Activated CD4-positive, alpha-beta memory T cell treated with anti-CD3 and anti-CD28 coated beads, Interleukin-2, amount 10 ng/mL, durations not matched to agents 7 days and 5 days (primary cell): ENCODE measurements at regions not wholly inside any gene's neighbourhood (a gene's known extent, or its start where the extent isn't known, plus 50 kb on each side); places are given as distances from the start of the nearest gene placed in this dataset.

Experiments
- CTCF ChIA-PET: fragments of 350-600 bp; sonication (Branson Sonifier 250); formaldehyde crosslinking; loops from one replicate; lab custom pipeline; 2021; ENCODE audit warnings: antibody characterized with exemption, inconsistent platforms; lab: Charles Lee
- POLR2A ChIA-PET: fragments of 350-600 bp; sonication (Branson Sonifier 250); formaldehyde crosslinking; loops from one replicate; lab custom pipeline; 2021; ENCODE audit warnings: antibody characterized with exemption; lab: Charles Lee
- DNase-seq: peaks from one replicate; pipeline ENCODE4 v3.0.0-alpha.2; 2020
- H3K27ac Mint-ChIP-seq: one replicate; pipeline ENCODE4 v1.8.0; 2021; ENCODE audit warnings: mild to moderate bottlenecking, mixed read lengths
- H3K27me3 Mint-ChIP-seq: one replicate; pipeline ENCODE4 v1.8.0; 2021; ENCODE audit warnings: mixed read lengths
- H3K36me3 Mint-ChIP-seq: one replicate; pipeline ENCODE4 v1.8.0; 2021; ENCODE audit warnings: low read depth, mixed read lengths
- H3K4me1 Mint-ChIP-seq: one replicate; pipeline ENCODE4 v1.8.0; 2021; ENCODE audit warnings: mixed read lengths
- H3K4me3 Mint-ChIP-seq: one replicate; pipeline ENCODE4 v1.8.0; 2021; ENCODE audit warnings: mild to moderate bottlenecking, mixed read lengths
- H3K9me3 Mint-ChIP-seq: one replicate; pipeline ENCODE4 v1.8.0; 2021; ENCODE audit warnings: mixed read lengths

GRCh38 chr4:182023469-182023868 is 219.7 kb upstream of the TENM3 start:
- Mint-ChIP-seq H3K27ac (no peak overlapping the region), H3K27me3 (no peaks in the 10 kb centered on the region), H3K36me3 (no peaks in the 10 kb centered on the region), H3K9me3 (no peaks in the 10 kb centered on the region), H3K4me3 (no peak overlapping the region), H3K4me1 (no peaks in the 10 kb centered on the region)
- CTCF ChIA-PET: no interaction called here
- DNase-seq: no peak
- POLR2A ChIA-PET: no interaction called here

GRCh38 chr4:182042945-182043344 is 200.3 kb upstream of the TENM3 start:
- H3K27ac Mint-ChIP-seq: no peak overlapping the region
- CTCF ChIA-PET: no interaction called here
- peaks cover 2% of the 10 kb centered on the region for H3K9me3 Mint-ChIP-seq
- no peaks in the 10 kb centered on the region for H3K27me3 Mint-ChIP-seq
- no peaks in the 10 kb centered on the region for H3K4me1 Mint-ChIP-seq
- H3K36me3 Mint-ChIP-seq: no peaks in the 10 kb centered on the region
- DNase-seq: no peak
- no peak overlapping the region for H3K4me3 Mint-ChIP-seq
- POLR2A ChIA-PET: no interaction called here

GRCh38 chr4:182048871-182049270 is 194.3 kb upstream of the TENM3 start:
- ChIA-PET CTCF (no interaction called here), POLR2A (no interaction called here)
- no peaks in the 10 kb centered on the region for H3K36me3 Mint-ChIP-seq
- no peak overlapping the region for H3K27ac Mint-ChIP-seq
- H3K27me3 Mint-ChIP-seq: no peaks in the 10 kb centered on the region
- no peak for DNase-seq
- no peaks in the 10 kb centered on the region for H3K4me1 Mint-ChIP-seq
- H3K4me3 Mint-ChIP-seq: no peak overlapping the region
- H3K9me3 Mint-ChIP-seq: peaks cover 4% of the 10 kb centered on the region

GRCh38 chr4:182056866-182057265 is 186.3 kb upstream of the TENM3 start:
- H3K4me1 Mint-ChIP-seq: no peaks in the 10 kb centered on the region
- no peak overlapping the region for H3K27ac Mint-ChIP-seq
- DNase-seq: no peak
- ChIA-PET CTCF (no interaction called here), POLR2A (no interaction called here)
- no peaks in the 10 kb centered on the region for H3K9me3 Mint-ChIP-seq
- H3K27me3 Mint-ChIP-seq: no peaks in the 10 kb centered on the region
- H3K4me3 Mint-ChIP-seq: no peak overlapping the region
- no peaks in the 10 kb centered on the region for H3K36me3 Mint-ChIP-seq

GRCh38 chr4:182062458-182062857 is 180.7 kb upstream of the TENM3 start:
- ChIA-PET CTCF (no interaction called here), POLR2A (no interaction called here)
- no peaks in the 10 kb centered on the region for H3K4me1 Mint-ChIP-seq
- no peak overlapping the region for H3K27ac Mint-ChIP-seq
- H3K27me3 Mint-ChIP-seq: no peaks in the 10 kb centered on the region
- H3K4me3 Mint-ChIP-seq: no peak overlapping the region
- no peaks in the 10 kb centered on the region for H3K36me3 Mint-ChIP-seq
- DNase-seq: no peak
- H3K9me3 Mint-ChIP-seq: peaks cover 2% of the 10 kb centered on the region

GRCh38 chr4:182062936-182063335 is 180.3 kb upstream of the TENM3 start:
- Mint-ChIP-seq H3K4me3 (no peak overlapping the region), H3K27me3 (no peaks in the 10 kb centered on the region), H3K4me1 (no peaks in the 10 kb centered on the region), H3K27ac (no peak overlapping the region), H3K36me3 (no peaks in the 10 kb centered on the region), H3K9me3 (peaks cover 2% of the 10 kb centered on the region)
- ChIA-PET CTCF (no interaction called here), POLR2A (no interaction called here)
- DNase-seq: no peak

GRCh38 chr4:182063651-182064050 is 179.6 kb upstream of the TENM3 start:
- no peak for DNase-seq
- ChIA-PET POLR2A (no interaction called here), CTCF (no interaction called here)

GRCh38 chr4:182065255-182065654 is 177.9 kb upstream of the TENM3 start:
- Mint-ChIP-seq H3K4me3 (no peak overlapping the region), H3K27ac (no peak overlapping the region), H3K4me1 (no peaks in the 10 kb centered on the region), H3K9me3 (peaks cover 2% of the 10 kb centered on the region), H3K36me3 (no peaks in the 10 kb centered on the region), H3K27me3 (no peaks in the 10 kb centered on the region)
- POLR2A ChIA-PET: no interaction called here
- no peak for DNase-seq
- CTCF ChIA-PET: no interaction called here

More at GRCh38 chr4:182063651-182064050, 179.6 kb upstream of the TENM3 start:
- H3K36me3 Mint-ChIP-seq: no peaks in the 10 kb centered on the region
- no peak overlapping the region for H3K4me3 Mint-ChIP-seq
- H3K27ac Mint-ChIP-seq: no peak overlapping the region
- no peaks in the 10 kb centered on the region for H3K27me3 Mint-ChIP-seq
- peaks cover 2% of the 10 kb centered on the region for H3K9me3 Mint-ChIP-seq
- H3K4me1 Mint-ChIP-seq: no peaks in the 10 kb centered on the region

GRCh38 chr4:182066037-182066436 is 177.2 kb upstream of the TENM3 start:
- ChIA-PET POLR2A (no interaction called here), CTCF (no interaction called here)
- Mint-ChIP-seq H3K4me1 (no peaks in the 10 kb centered on the region), H3K27me3 (no peaks in the 10 kb centered on the region), H3K9me3 (peaks cover 2% of the 10 kb centered on the region), H3K4me3 (no peak overlapping the region), H3K27ac (no peak overlapping the region), H3K36me3 (no peaks in the 10 kb centered on the region)
- DNase-seq: no peak

- no peak overlapping the region for H3K4me3 Mint-ChIP-seq
- DNase-seq: no peak
- H3K4me1 Mint-ChIP-seq: no peaks in the 10 kb centered on the region
- CTCF ChIA-PET: no interaction called here
- no peaks in the 10 kb centered on the region for H3K36me3 Mint-ChIP-seq
- POLR2A ChIA-PET: no interaction called here
- peaks cover 2% of the 10 kb centered on the region for H3K9me3 Mint-ChIP-seq
- no peak overlapping the region for H3K27ac Mint-ChIP-seq
- no peaks in the 10 kb centered on the region for H3K27me3 Mint-ChIP-seq
Observed at GRCh38 chr4:182067828-182068227, 175.4 kb upstream of the TENM3 start.

- Mint-ChIP-seq H3K27me3 (no peaks in the 10 kb centered on the region), H3K36me3 (no peaks in the 10 kb centered on the region), H3K27ac (no peak overlapping the region), H3K9me3 (no peaks in the 10 kb centered on the region), H3K4me3 (no peak overlapping the region), H3K4me1 (no peaks in the 10 kb centered on the region)
- DNase-seq: no peak
- POLR2A ChIA-PET: no interaction called here
- CTCF ChIA-PET: no interaction called here
Observed at GRCh38 chr4:182068920-182069319, 174.3 kb upstream of the TENM3 start.

GRCh38 chr4:182073278-182073677 is 169.9 kb upstream of the TENM3 start:
- DNase-seq: no peak
- Mint-ChIP-seq H3K27ac (no peak overlapping the region), H3K9me3 (peaks cover 10% of the 10 kb centered on the region), H3K4me1 (no peaks in the 10 kb centered on the region), H3K36me3 (no peaks in the 10 kb centered on the region), H3K27me3 (no peaks in the 10 kb centered on the region), H3K4me3 (no peak overlapping the region)
- CTCF ChIA-PET: no interaction called here
- POLR2A ChIA-PET: no interaction called here

- H3K36me3 Mint-ChIP-seq: no peaks in the 10 kb centered on the region
- H3K4me1 Mint-ChIP-seq: no peaks in the 10 kb centered on the region
- CTCF ChIA-PET: no interaction called here
- no peaks in the 10 kb centered on the region for H3K27me3 Mint-ChIP-seq
- DNase-seq: no peak
- H3K9me3 Mint-ChIP-seq: peaks cover 10% of the 10 kb centered on the region
- POLR2A ChIA-PET: no interaction called here
- no peak overlapping the region for H3K27ac Mint-ChIP-seq
- no peak overlapping the region for H3K4me3 Mint-ChIP-seq
Observed at GRCh38 chr4:182074139-182074538, 169.1 kb upstream of the TENM3 start.

GRCh38 chr4:182074810-182075209 is 168.4 kb upstream of the TENM3 start:
- CTCF ChIA-PET: no interaction called here
- DNase-seq: no peak
- Mint-ChIP-seq H3K4me3 (no peak overlapping the region), H3K4me1 (no peaks in the 10 kb centered on the region), H3K36me3 (no peaks in the 10 kb centered on the region), H3K27me3 (no peaks in the 10 kb centered on the region), H3K27ac (no peak overlapping the region), H3K9me3 (peaks cover 10% of the 10 kb centered on the region)
- POLR2A ChIA-PET: no interaction called here

GRCh38 chr4:182082910-182083309 is 160.3 kb upstream of the TENM3 start:
- no peak overlapping the region for H3K27ac Mint-ChIP-seq
- no peak overlapping the region for H3K4me3 Mint-ChIP-seq
- POLR2A ChIA-PET: no interaction called here
- no peaks in the 10 kb centered on the region for H3K4me1 Mint-ChIP-seq
- no peaks in the 10 kb centered on the region for H3K9me3 Mint-ChIP-seq
- H3K27me3 Mint-ChIP-seq: no peaks in the 10 kb centered on the region
- no peaks in the 10 kb centered on the region for H3K36me3 Mint-ChIP-seq
- DNase-seq: no peak
- CTCF ChIA-PET: no interaction called here
